GM21737 (cell line): ENCODE measurements at regions not wholly inside any gene's neighbourhood (a gene's known extent, or its start where the extent isn't known, plus 50 kb on each side); places are given as distances from the start of the nearest gene placed in this dataset.
"Not testable (repeated sequence)": the region's sequence is repeated elsewhere in the genome, so short reads cannot be mapped to it uniquely, and the experiment has no call there.

Source experiments
- ATAC-seq: cut with Tn5 transposase; IDR thresholded peaks from one replicate; pipeline ENCODE4 v1.9.1; 2021; ENCODE audit warnings: mild to moderate bottlenecking, moderate library complexity; ENCODE audit not compliant: unreplicated experiment

- ATAC-seq, result no peak
Observed at GRCh38 chr10:131822013-131822691, 78.7 kb upstream of the PPP2R2D start.

- no peak for ATAC-seq
Observed at GRCh38 chr10:131822692-131823245, 78.0 kb upstream of the PPP2R2D start.

DNA sequence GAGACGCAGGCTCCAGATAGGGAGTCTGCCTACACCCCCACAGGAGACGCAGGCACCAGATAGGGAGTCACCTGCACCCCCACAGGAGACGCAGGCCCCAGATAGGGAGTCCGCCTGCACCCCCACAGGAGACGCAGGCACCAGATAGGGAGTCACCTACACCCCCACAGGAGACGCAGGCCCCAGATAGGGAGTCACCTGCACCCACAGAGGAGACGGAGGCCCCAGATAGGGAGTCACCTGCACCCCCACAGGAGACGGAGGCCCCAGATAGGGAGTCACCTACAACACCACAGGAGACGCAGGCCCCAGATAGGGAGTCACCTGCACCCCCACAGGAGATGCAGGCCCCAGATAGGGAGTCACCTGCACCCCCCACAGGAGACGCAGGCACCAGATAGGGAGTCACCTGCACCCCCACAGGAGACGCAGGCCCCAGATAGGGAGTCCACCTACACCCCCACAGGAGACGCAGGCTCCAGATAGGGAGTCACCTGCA lies 77.2 kb upstream of the PPP2R2D start:
- not testable (repeated sequence) for ATAC-seq

DNA sequence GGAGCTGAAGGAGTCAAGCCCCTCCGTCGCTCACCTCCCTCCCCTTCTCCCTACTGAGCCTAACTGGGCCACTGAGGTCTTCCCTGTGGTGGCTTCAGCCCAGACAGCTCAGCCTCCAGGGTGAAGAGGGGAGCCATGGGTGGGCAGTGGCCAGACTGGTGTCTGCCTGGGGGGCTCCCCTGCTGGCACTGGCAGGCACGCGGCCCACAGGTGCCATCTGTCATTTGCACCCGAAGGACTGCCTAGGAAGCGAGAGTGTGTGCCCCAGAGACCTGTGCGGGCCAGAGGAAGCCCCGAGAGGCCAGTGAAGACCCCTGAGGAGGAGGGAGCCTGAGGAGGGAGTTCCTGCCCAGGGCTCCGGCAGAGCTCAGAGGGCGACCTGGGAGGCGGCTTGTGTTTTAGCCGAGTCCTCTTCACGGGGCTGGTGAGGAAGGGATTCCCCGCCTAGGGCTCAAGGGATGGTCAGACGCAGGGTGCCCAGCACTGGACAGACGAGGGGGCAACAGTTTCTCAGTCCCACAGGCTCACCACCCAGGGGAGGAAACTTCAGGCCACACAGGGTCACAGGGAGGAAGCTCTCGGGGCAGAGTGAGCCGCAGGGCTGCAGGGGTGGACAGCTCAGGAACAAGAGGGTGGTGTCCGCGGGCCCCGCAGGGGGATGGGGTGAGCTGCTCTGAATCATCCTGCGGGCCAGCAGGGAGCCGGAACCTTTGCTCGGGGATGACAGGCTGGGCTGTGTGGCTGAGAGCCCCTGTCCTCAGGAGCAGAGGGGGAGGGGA lies 76.2 kb upstream of the PPP2R2D start:
- no peak for ATAC-seq

GRCh38 chr10:131825150-131825848 lies 75.5 kb upstream of the PPP2R2D start:
- ATAC-seq, result no peak

DNA sequence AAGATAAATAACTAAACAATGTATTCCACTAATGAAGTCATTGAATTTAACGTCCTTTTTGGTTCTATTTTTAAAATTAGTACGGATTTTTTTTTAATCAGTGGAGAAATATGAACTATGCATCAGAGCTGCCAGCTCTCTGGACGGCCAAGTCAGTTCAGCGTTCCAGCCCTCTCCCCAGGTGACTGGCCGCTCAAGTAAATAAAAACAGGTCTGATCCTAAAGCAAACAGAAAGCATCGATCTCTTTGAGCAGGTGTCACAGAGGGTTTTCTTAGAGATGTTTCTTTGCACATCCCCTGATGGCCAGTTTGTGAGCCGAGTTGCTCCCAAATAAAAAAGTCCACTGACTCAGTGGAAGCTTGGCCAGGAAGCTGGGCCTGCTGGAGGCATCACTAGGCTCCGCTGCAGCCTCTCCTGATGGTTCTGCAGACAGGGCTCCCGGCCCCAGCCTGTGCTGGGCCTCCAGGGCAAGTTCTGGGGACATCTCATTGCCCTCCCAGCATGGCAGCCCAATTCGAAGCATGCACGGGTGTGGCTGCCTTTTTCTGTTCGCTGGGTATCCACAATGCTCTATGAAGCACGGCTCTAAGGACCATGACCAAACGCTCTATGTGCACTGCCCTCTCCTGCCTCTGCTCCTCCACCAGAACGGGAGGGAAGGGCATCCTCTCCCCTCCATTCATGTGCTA lies 74.7 kb upstream of the PPP2R2D start:
- ATAC-seq, result no peak

GRCh38 chr10:131829156-131829930 lies 71.5 kb upstream of the PPP2R2D start:
- ATAC-seq, result no peak

- ATAC-seq, result no peak
Observed at GRCh38 chr10:131830446-131831130, 70.2 kb upstream of the PPP2R2D start.

DNA sequence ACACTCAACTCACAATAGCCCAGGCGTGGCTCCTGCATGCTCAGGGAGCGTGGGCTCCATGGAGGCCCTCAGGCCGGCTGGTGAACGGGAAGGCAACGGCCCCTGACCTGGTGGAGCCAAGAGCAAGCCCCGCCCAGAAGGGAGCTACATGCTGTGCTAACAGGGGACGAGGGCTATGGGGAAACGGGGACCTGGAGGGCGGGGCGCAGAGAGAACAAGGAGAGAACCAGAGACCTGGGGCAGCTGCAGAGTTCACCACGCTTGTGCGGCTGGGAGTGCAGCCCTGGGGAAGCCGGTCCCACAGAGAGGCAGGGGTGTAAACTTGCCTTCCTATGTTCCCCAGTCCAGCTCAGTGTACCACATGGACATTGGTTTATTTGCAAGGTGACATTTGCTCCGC lies 69.2 kb upstream of the PPP2R2D start:
- ATAC-seq, result no peak

GRCh38 chr10:131832056-131832685 lies 68.6 kb upstream of the PPP2R2D start:
- no peak for ATAC-seq

DNA sequence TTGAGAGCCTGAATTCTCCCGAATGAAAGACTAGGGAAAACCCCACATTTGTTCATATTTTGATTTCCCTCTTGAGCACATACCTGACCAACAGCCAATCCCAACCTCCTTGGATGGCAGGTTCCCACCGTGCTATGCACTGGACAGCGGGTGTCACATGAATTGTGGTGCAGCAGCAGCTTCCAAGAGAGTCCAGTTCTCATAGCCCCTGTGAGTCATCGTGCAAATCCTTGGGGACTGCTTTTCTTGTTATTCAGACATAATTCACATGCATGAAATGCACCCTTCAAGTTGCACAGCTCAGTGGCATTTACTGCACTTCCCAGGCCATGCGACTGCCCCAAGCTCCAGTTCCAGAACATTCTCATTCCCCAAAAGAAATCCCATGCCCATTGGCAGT lies 67.8 kb upstream of the PPP2R2D start:
- ATAC-seq, result no peak

DNA sequence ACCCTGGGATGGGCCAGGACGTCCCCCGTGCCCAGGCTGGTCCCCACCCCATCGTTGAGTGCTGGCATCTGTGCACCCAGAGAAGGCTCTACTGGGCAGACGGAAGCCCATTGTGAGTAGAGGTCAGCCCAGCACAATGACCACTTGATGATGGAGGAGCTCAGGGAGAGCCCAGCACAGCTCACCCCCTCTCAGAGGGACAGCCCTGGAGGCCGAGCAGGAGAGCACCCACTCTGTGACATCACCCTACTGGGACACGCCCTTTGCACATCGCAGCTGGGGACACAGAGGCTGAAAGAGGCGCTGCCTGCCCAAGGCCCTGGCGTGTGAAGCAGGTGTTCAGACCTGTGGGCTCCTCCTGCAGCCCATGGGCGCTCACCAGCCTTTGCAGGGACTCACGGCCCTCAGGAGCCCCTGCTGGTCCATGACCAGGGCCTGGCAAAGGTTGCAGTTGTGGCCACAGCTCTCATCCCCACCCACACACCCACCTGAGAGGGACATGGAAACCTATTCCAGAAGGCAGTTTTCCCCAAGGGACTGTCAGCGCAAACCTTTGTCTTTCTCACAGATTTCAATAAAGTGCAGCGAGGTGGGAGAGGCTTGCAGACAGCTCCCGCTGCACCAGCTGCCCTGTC lies 67.2 kb upstream of the PPP2R2D start:
- ATAC-seq, result no peak

DNA sequence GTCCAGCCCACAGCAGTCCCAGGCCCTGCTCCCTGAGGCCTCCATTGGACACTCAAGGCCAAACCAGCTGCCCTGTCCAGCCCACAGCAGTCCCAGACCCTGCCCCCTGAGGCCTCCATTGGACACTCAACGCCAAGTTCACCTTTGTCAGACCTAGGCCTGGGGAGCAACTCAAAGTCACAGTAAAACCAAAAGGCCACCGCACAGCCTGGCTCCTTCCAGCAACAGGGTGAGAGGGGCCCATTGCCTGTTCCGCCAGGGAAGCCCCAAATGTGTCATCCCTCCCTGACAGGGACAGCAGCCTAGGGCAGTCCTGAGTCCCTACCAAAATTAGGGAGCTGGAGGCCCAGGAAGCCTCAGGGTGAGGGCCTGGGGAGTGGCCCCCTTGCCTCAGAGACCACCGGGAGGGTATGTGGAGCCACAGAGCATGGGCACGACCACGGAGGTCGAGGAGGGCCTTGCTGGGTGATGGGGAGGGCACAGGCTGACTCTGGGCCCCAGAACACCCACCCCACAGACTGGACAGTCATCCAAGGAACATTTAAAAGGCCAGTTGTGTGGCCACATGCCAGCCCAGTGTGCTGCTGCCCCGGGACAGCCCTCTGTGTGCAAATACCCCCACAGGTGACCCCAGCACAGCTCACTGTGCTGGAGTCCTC lies 66.5 kb upstream of the PPP2R2D start:
- ATAC-seq, result no peak

DNA sequence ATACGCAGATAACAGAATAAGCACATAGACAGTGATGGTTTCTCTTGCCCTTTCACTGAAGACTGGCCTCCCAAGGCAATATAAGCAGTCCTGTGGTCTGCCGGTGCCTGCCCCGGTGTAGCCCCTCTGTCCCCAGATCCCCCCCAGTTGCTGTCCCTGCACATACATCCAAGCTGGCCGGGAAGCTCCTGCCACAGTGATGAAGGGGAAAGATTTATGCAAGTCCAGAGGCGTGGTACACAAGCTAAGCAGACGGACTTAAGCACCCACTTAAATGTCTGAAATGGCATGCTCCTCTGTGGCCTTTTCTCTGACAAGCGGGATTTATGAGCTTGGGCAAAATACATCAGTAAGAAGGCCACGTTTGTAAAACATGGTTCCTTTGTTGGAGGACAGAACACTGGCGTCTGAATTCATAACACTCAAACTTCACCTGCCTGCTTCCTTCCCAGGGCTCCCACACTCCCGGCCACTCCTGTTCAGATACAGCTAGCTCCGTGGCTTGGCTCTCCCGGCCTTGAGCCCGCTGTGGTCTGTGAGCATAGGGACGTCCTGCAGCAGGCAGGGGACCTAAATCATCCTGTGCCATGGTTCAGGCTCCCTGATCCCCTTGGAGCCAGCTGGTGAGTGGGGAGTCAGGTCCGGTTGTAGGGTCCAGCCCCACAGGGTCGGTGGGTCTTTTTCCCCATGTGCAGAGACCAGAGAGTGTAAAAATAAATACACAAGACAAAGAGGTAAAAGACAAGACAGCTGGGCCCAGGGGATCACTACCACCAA lies 61.7 kb upstream of the PPP2R2D start:
- no peak for ATAC-seq

- ATAC-seq, result not testable (repeated sequence)
Observed at GRCh38 chr10:131839880-131840787, 60.7 kb upstream of the PPP2R2D start.

DNA sequence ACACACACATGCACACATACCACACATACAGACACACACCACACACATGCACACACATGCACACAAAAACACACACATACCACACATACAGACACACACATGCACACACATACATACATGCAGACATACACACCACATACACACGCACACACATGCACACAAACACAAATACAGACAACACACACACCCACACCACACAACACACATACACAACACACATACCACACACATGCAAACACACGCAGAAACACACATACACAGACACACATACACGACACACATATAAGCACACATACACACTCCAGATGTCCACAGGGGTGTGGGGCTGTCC lies 60.1 kb upstream of the PPP2R2D start:
- ATAC-seq, result no peak
